ENCODE measurements at regions not wholly inside any gene's neighbourhood (a gene's known extent, or its start where the extent isn't known, plus 50 kb on each side); places are given as distances from the start of the nearest gene placed in this dataset.

DNA sequence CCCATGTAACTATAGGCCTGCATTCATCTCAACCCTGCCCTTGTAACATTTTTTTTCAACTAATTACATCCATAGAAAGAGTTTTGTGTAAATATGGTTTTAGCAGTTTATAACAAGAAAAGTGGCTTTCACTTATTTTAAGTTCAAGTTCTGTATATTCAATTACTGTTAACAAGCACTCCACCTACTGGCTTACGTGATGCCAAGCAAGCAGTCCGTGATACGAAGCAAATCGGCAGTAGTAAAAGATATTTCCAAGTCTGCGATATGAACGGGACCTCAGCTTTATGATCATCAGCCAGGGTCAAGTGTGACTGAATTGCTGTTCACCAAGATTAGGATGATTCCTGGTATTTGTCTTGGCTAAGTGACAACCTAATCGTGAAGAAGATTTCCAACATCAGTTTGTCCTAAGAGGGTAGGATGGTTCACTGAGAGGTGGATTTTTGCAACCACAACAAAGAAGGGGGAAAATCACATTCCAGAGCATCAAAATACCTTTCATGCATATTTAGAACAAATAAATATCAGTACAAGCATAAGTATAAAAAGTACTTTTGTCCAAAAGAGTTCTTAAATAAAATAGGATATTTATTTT lies 456.2 kb downstream of the FOXG1 start:
- peak in 1 of 2 experiments; percentile 14 for DNase-seq

DNA sequence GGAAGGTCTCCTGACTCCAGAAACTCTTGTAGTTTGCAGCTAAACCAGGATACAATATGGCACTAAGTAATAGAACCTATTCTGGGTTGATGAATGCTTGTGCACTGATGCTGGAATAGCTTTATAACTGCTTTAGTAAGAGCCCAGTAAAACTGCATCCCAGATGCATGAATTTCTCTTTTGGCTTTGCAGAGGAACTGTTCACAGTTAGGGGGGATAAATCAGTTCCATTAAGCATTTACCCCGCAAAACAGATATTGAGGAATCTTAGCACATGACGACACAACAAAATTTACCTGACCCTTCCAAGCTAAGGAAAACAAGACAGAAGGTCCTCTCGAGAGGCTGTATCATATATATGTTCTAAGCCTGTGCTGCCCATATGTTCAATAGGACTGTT lies 457.4 kb downstream of the FOXG1 start:
- no peak for DNase-seq

DNA sequence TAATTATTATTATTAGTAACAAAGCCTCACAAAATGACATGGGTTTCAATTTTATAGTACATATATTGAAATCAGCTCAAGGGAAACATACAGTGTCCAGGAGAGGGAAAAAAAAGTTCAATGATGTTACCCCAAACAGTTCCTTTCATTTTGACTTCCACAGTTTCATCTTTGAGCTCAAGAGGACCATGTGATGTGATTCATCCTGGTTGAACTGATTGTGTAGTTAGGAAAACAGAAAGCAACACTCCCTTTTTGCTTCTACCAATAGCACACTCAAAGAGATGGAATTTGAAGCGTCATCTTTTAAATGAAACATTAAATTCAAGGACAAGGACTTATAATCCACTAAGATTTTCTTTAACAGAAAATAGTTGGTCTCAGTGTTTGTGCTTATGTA lies 461.0 kb downstream of the FOXG1 start:
- no peak for DNase-seq

DNA sequence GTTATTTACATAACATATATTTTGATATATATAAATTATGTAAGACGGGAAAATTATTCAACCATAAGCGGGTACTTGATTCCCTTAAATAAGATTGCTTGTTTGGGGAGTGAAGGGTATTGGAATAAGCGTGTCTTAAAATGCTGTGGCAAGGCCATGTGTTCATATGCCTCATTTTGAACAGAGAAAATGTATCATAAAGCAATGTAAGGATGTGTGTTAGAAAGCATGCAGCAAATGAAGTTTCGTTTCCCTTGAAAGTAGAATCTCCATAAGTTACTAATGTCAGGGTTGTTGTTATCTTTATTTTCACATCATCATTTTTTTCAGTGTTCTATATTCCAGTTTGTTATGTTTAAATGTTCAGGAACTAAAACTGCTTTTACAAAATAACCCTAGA lies 465.6 kb downstream of the FOXG1 start:
- no peak for DNase-seq

DNA sequence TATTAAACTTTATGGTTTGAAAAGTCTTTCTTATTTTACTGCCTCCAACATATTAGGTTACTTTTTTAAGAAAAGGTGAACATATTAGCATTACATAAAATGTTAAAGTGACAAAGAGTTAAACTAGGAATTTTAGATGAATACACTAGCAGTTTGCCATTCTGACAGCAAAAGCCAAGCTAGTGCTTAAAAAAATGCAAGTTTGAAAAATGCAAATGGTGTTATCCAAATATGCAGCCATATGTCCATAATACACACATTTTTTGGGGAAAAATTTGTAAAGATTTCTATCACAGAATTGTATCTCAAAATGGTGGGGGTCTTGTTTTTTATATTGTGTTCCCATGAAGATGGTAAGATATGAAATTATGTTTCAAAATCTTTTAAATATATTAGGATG lies 466.1 kb downstream of the FOXG1 start:
- no peak for DNase-seq

DNA sequence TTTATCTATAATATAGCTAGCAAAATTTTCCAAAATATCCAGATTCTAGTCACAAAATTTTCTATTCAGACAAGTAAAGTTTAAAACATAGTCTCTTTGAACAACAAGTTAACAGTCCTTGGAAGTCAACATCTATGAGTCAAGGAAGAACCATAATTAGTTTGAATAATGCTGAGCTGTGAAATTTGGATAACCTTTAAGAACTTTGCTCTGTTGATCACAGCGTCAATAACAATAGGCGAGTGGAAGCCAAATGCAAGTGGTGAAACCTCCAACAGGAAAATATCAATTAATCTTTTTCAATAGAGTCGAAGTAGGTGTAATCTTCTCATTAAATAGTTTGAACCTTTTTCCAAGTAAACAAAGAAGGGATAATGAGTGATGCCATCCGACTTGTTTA lies 466.6 kb downstream of the FOXG1 start:
- DNase-seq: no peak

DNA sequence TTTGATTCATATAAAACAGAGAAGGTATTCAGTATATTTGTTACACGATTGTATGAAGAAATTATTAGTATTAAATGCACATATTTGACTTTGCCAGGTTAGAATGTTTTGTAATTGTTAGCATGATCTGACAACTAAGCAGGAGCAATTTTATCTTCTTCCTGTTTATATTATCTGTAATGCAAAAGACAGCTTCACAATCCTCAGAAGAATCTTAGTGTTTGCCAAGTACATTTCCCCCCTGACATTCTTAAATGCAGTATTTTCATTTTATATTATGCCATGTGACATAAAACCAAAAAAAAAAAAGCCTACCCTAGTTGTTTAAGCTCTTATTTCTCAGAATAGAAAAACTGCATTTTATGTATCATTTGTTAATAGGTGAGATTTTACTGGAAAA lies 469.4 kb downstream of the FOXG1 start:
- DNase-seq: no peak

DNA sequence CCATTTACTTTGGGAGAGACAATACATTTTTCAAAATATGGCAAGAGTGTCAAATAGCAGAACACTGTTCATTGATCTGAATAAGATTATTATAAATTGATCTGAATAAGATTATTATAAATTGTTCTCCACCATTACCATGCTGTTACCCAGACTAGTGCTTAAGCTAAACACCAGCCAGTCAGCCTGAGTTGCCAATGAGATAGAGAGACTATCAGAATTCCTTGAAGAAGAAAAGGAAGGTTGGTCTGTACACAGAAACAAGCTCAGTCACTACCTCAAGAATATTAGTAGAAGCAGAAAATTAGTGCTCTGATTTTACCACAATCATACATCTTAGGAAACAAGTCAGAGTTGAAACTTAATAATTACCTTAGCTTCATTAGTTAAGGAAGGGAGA lies 469.8 kb downstream of the FOXG1 start:
- no peak for DNase-seq

DNA sequence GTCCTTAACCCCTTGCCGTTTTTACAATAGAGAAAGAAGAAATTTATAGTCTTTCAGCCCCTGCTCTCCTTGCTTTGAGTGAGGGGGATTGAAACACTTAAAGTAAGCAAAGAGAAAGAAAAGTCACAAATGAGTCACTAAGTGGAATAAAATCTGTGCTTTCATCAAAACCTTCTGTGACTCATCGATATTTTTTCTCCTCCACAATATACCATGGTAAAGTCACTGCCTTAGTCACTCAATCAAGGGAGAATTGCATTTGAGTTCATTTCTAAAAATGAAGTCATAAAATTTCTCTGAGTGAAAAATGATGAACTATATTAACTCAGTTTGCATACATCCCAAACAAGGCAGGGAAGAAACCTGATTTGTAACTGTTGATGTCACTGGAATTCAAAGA lies 470.3 kb downstream of the FOXG1 start:
- DNase-seq: no peak

DNA sequence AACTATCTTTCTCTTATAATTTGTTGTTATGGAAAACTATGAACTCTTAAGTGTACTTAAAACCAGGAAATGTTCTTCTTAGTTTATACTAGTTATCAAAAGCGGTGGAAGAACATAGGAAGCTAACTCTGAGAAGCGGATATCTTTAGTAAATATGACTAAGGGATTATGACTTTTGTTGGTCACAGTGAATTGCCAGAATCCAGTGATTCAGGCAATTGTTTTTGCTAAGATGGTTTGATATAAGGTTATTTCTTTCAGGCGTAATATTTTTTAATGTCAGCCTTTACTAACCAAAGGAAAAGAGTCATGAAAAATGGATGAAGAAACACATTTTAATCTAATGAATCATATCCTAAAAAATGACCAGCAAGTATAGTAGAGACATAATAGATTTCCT lies 473.5 kb downstream of the FOXG1 start:
- no peak for DNase-seq

DNA sequence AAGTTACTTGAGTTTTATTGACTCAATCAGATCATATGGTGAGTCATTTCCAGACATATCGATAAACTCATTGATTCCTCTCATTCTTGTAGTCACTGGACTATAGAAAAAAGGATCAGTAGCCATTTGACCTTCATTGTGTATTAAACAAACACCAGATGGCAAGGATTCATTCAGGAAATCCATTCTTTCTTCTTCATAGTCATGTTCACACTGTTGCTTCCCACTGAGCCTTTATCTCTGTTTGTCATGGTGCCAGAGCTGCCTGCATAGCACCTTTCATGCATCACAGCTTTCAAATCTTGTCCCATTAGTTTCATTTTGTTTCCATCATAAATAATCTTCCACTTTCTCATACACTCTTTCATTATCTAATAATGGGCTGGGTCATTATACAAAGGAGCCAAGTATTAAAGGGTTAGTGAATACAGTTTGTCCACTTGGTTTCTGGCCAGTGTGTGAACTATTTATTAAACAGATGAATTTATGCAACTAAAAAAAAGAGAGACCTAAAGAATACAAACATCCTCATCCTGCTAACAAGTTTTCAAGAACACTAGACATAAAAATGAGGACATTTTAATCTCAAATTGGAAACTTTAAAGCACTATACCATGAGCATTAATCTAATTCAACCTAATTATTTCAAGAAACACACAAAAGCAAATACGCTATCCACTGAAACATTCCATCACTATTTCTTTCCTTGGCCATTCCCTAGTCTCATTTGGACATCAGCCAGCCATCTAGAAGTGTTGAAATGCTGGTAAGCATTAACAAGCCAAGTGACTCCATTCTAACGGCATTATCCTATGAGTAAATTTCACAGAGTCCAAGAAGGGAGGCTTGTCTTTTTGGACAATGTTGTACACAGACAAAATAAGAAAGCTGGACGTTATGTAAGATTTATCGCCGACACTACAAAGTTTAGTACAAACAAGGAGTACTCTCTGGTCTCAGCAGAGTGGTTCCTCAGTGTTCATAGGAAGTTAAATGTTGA lies 476.5 kb downstream of the FOXG1 start:
- DNase-seq: no peak

DNA sequence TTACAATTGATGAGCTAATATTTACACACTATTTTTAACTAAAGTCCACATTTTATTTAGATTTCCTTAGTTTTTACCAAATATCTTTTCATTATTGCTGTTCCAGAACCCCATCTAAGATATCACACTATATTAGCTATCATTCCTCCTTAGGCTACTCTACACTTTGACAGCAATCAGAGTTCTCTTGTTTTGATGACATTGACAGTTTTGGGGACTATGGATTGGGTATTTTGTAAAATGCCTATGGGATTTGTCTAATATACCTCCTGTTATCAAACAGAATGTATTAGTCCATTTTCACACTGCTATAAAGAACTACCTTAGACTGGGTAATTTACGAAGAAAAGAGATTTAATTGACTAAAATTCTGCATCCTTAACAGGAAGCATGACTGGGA lies 489.1 kb downstream of the FOXG1 start:
- DNase-seq: no peak

DNA sequence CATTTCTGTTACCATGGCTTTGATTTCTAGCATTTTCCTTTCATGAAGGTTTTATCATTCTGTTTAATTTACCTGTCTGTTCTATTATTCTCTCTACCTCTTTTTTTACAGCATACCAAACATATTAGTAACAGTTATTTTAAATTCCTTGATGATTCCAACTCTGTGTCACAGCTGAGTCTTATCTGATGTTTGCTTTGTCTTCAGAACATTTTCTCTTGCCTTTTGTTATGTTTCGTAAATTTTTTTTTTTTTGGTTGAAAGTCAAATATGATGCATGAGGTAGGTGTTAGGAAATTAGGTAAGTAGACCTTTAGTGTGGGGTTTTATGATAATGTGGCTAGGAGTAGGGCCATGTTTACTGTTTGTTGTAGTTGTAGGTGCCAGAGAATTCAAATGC lies 496.4 kb downstream of the FOXG1 start:
- DNase-seq: no peak

DNA sequence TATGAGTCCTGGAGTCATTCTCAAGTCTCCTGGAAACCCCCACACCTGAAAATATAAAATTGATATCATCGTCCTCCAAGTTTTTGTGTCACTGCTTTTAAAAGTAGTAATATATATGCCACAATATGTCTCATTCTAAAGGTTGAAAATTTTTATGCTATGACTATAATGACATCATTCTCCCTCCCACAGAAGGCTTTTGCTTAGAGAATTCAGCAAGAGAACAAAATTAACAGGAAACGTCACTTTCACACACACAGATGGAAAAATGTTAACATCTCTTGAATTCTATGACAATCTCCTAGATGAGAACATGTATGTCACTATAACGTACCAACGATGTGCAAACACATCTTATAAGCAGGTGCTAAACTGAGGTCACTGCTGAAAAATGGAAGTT lies 498.3 kb downstream of the FOXG1 start:
- no peak for DNase-seq

DNA sequence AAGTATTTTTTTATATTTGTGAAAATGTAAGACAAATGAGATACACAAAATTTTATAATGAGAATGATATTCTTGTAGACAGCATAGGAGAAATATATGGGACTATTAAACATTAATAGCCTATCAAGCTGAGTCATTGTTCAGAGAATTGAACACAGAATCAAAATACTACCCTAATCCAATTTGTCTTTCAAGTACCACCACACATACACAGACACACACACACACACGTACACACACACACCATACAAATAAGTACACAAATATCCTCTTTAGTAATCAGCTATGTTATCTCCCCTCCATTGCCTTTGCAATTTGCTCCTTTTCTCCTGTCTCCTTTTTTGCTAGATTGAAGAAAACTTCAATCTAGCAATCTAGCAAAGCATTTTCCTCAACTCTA lies 499.3 kb downstream of the FOXG1 start:
- DNase-seq: no peak

DNA sequence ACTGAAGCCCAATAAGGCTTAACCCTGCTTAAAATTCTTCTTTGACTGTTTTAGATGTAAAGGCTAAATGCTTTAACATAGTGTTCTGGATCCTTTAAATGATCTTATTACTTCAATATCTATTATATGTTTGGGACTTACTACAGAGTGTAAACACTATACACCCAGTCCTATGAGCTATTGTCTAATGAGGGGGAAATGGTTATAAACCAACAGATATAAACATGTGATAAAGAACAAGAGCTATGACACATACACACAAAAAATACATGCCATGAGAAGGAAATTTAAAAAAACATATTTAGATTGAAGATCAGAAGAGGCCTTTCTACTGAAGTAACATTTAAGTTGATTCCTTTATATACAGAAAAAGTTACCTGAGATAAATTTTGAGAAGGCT lies 505.1 kb downstream of the FOXG1 start:
- DNase-seq: no peak

DNA sequence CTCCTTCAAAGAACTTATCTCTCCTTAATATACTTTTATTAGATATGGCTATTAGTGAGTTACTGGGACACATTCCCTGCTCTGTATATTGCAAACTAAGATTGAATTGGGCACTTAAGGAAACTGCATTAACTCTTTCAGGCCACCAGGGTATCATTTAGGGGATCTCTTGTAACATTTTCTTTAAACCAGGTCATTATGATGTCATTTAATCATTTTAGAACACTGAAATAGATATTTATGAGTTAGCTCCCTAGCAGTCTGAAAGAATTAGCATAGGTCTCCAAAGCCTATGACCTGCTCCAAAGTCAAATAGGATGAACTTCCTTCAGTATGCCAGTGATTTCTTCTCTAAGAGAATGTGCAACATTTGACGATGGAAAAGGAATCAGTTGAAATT lies 506.9 kb downstream of the FOXG1 start:
- DNase-seq: no peak

DNA sequence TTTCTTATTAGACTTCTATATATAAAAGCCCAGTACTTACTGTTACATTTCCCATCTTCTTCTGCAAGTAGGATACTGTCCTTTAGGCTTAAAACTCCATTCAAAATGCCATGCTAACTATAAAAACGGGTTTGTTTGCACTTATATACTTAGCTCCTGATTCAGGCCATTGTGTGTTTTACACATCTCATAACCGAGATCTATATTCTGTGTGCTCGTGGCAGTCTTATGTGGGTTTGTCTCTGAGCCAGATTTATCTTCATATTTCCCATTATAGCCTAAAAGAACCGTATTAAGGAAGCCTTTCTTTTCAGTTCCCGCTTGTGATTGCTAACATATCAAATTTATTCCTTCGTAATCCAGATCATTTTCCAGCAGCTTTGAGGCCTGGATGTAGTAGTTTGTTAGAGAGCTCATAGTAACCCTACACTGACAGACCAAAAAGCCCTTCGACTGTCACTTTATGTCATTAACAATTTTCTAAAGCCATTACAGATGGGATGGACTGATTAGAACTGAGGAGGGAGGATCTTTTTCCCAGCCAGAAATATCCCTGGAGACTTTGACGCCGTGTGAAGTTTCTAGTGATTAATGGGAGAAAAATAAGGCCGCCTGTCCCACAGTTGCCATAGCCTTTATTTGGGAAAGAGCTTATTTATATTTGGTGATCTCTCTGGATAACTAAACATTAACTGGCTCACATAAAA lies 508.5 kb downstream of the FOXG1 start:
- no peak for DNase-seq

DNA sequence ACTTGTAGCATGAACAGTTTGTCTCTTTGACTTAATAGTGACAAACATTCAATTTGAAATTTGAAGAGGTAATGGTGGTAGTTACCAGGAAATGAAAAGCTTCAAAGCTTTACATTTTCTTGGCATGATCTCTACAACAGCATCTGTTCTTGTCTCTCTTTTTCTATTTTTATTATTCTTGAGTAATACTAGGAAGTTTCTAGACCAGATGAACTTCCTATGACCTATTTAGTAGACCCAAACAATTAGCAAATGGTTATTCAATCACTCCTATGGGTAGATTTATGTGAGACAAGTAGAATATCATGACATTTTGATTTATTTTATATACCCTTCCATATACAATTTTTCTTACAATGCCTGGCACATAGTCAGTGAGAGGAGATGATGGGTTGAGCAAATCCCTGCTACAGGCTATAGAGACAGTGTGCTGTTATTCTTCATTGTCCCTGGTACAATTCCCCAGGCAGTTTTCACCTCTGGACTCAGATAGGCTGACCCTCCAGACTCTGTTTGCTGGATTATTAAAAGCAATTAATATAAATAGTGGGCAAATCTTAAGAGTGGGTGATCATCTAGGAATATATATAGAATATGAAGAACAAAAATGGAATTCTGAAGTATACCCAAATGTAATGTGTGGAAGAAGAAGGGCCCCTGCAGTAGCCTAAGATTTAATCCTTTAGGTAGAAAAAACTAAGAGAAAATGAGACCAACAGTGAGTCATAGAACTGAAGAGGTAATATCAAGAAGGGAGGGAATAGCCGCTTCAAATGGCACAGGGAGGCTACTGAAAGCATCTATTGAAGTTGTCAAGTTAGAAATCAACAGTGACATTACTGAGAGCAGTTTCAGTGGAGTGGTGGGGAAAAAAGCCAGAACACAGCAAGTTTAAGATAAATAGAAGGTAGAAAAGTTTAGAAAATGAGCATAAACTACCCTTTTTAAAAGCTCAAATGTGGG lies 512.0 kb downstream of the FOXG1 start:
- no peak for DNase-seq

DNA sequence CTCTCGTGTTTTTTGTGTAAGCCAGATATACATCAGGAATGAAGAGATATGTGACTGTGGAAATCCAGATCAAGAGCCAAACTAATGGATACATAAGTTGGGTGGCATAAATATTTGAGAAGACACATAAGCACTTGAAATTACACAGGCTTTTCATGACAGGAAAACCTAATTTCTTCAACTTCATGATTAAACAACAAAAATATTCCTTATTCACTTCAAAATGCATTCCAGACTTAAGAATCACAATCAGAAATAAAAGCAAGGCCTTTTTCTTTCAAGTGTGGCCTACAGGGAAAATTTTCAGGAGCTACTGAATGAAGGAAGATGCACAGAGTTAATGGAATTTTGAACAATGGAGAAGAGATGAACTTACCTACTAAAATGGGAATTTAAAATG lies 515.6 kb downstream of the FOXG1 start:
- DNase-seq: no peak

DNA sequence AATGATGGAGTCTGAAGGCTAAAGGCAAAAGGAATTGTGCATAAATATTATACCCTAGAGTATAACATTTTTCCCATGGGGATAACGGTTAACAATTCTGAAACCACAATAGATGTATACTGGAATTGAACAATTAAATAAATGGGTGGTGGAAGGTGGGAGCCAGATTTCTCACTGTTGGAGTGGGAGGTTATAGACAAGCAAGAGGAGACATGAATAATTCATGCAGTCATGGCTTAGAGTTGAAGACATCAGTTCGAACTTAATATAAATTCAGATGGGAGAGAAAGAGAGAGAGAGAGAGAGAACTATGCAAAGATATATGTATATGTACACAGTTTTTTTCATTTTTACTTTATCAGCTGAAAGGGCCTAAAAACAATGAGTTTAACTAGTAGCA lies 523.9 kb downstream of the FOXG1 start:
- no peak for DNase-seq

DNA sequence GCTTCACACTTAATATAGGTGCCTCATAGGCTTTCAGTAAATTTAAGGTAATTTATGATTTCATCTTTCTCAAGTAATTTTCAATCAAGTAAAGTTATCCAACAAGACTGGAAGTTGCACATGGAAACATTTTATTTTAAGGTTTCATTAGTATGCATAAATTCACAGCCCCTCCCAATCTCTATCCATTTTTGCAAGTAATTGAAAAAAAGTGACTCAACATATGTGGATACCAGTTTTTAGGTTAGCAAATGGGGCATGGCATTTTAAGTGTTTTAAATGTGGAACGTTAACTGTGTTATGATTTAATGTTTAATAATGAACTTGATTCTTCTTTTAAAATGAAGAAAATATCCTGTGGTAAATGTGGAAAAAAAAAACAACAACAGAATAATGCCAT lies 532.8 kb downstream of the FOXG1 start:
- DNase-seq: no peak

DNA sequence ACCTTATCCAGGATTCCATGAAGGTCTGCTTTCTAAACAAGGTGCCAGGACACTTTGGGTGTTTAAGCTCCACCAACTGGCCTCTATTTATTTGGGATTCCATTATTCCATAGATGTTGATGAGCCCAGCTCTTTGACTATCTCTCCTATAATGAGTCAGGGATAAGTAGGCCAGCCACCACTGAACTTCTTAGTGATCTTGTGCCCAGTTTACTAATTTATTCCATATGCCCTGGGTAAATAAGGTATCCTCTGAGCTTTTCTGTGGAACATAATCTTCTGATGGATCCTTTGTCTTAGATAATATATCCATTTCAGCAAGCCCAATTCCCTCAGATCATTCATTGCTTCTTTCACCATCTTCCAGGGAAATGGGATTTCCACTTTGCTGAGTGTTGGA lies 535.0 kb downstream of the FOXG1 start:
- DNase-seq: no peak

All from NCI-H526 (cell line).